NB4 (cell line): ENCODE measurements at regions not wholly inside any gene's neighbourhood (a gene's known extent, or its start where the extent isn't known, plus 50 kb on each side); places are given as distances from the start of the nearest gene placed in this dataset.

Experiments
- DNase-seq: peaks from one replicate; pipeline ENCODE4 v3.0.0; 2010; ENCODE audit warnings: low read depth
- H3K4me3 ChIP-seq: one replicate; pipeline ENCODE4 v1.5.1; 2011; ENCODE audit warnings: mild to moderate bottlenecking, low read depth, low read length, moderate library complexity
- MYC ChIP-seq: IDR thresholded peaks from 2 replicates; pipeline ENCODE4 v1.6.1; 2011; ENCODE audit warnings: low read depth, low read length
- POLR2A ChIP-seq: IDR thresholded peaks from 2 replicates; pipeline ENCODE4 v1.6.1; 2011; ENCODE audit warnings: mild to moderate bottlenecking; ENCODE audit not compliant: insufficient read length; ENCODE audit errors: extremely low read depth
- TF ChIP-seq, protein P1 (sequence below): IDR thresholded peaks from 2 replicates; pipeline ENCODE4 v1.6.1; 2011; ENCODE audit warnings: low read depth, low read length
- TF ChIP-seq, protein P2 (sequence below): IDR thresholded peaks from one replicate; pipeline ENCODE4 v1.5.1; 2012; ENCODE audit warnings: low read depth, low read length

DNA sequence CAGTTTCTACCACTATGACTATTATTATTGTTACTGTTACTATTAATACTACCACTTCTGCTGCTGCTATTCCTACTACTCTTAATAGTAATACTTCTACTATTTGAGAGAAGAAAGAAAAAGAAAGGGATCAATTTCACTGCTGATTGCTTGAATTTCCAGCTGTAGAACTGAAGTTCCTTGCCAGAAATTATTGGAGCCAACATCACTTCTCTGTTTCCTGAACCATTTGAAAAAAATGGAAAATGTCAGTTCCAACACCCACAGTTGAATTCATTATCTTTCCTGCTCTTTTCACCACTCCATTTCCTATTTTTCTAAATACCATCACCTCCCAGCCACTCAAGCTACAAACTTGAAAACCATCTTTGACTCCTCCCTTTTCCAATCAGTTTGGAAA is 54.1 kb upstream of the PIK3C2G start:
- no peak for DNase-seq
- H3K4me3 ChIP-seq = no peak overlapping the region
- TF ChIP-seq, protein P1, sequence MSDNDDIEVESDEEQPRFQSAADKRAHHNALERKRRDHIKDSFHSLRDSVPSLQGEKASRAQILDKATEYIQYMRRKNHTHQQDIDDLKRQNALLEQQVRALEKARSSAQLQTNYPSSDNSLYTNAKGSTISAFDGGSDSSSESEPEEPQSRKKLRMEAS = no peak
- TF ChIP-seq MYC (no peak), POLR2A (no peak)
- TF ChIP-seq, protein P2, sequence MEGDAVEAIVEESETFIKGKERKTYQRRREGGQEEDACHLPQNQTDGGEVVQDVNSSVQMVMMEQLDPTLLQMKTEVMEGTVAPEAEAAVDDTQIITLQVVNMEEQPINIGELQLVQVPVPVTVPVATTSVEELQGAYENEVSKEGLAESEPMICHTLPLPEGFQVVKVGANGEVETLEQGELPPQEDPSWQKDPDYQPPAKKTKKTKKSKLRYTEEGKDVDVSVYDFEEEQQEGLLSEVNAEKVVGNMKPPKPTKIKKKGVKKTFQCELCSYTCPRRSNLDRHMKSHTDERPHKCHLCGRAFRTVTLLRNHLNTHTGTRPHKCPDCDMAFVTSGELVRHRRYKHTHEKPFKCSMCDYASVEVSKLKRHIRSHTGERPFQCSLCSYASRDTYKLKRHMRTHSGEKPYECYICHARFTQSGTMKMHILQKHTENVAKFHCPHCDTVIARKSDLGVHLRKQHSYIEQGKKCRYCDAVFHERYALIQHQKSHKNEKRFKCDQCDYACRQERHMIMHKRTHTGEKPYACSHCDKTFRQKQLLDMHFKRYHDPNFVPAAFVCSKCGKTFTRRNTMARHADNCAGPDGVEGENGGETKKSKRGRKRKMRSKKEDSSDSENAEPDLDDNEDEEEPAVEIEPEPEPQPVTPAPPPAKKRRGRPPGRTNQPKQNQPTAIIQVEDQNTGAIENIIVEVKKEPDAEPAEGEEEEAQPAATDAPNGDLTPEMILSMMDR = no peak

- TF ChIP-seq, protein P2 = no peak
- no peak for TF ChIP-seq MYC
- TF ChIP-seq POLR2A = no peak
- TF ChIP-seq, protein P1 = no peak
- no peak for DNase-seq
Measured at GRCh38 chr12:18206198-18206597, 55.1 kb upstream of the PIK3C2G start.

GRCh38 chr12:18204053-18204452 is 57.3 kb upstream of the PIK3C2G start:
- TF ChIP-seq, protein P1 = no peak
- TF ChIP-seq POLR2A (no peak), MYC (no peak)
- TF ChIP-seq, protein P2 = no peak
- DNase-seq = no peak
- H3K4me3 ChIP-seq = no peak overlapping the region

More at GRCh38 chr12:18206198-18206597, 55.1 kb upstream of the PIK3C2G start:
- no peak overlapping the region for H3K4me3 ChIP-seq

DNA sequence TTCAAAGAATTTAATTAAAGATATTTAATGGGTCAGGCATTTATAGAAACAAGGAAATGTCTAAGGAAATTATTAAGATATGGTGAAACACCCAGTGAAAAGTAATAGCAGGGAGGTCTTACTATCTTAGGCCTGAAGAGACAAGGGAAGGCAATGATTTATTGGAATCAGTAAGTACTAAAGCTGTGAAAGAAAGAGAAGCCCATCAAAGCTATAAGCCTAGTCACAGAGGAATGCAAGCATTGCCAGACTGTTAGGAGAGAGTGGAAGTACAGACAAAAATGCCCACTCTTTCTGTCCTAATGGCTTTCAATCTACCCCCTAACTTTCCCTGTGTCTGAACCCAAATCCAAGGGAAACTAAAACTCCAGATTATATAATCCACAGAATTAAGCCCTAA is 69.2 kb upstream of the PIK3C2G start:
- TF ChIP-seq, protein P1 = no peak
- DNase-seq = no peak

DNA sequence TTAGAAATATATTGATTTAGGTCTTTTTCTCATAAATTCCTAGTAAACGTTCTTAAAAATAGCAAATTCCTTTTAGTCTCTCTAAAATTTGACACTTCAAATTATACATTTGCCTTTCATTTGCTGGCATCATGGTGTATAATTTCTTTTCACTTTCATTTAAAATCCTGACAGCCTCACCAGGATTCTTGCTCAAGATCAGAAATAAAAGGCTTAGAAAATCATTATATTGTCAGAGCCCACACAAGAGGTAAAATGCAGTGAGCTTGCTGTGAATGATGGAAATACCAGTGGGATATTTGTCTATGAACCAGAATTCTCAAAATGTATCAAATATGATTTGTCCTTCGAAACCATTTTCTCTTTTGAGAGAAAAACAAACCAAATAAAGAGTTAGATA is 78.2 kb upstream of the PIK3C2G start:
- TF ChIP-seq MYC = no peak
- no peak for TF ChIP-seq POLR2A
- TF ChIP-seq, protein P2 = no peak
- TF ChIP-seq, protein P1 = no peak
- DNase-seq = no peak
- H3K4me3 ChIP-seq = no peak overlapping the region

More for the DNA sequence above, 69.2 kb upstream of the PIK3C2G start:
- H3K4me3 ChIP-seq = no peak overlapping the region

DNA sequence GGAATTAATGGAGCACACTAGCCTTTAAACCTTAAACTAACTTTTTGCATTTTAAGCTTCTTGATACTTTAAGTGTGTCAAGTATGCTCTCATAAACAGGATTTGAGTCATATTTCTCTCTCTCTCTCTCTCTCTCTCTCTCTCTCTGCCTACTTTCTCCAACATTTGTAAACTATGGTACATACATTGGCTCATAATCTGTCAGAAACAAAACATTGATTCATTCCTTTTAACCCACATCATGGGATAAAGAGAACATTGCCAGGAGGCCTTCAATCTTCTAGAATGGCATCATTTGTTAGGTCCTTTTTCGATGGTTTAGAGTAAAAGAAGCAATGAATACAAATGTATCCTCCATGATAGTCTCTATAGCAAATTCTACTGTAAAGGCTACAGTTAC is 81.6 kb upstream of the RERGL start:
- H3K4me3 ChIP-seq = no peak overlapping the region
- DNase-seq = no peak
- TF ChIP-seq, protein P2 = no peak
- TF ChIP-seq MYC (no peak), POLR2A (no peak)
- TF ChIP-seq, protein P1 = no peak
